ENCODE measurements at regions not wholly inside any gene's neighbourhood (a gene's known extent, or its start where the extent isn't known, plus 50 kb on each side); places are given as distances from the start of the nearest gene placed in this dataset.
"Not testable (repeated sequence)": the region's sequence is repeated elsewhere in the genome, so short reads cannot be mapped to it uniquely, and the experiment has no call there.

- no peak for DNase-seq (ENCODE audit: low spot score)
Observed at GRCh38 chr10:8691498-8692017, 637.1 kb downstream of the GATA3 start.

GRCh38 chr10:8693635-8694034 lies 639.1 kb downstream of the GATA3 start:
- not testable (repeated sequence) for DNase-seq (ENCODE audit: low spot score)

GRCh38 chr10:8696746-8697145 lies 642.3 kb downstream of the GATA3 start:
- DNase-seq (ENCODE audit: low spot score) = no peak

DNA sequence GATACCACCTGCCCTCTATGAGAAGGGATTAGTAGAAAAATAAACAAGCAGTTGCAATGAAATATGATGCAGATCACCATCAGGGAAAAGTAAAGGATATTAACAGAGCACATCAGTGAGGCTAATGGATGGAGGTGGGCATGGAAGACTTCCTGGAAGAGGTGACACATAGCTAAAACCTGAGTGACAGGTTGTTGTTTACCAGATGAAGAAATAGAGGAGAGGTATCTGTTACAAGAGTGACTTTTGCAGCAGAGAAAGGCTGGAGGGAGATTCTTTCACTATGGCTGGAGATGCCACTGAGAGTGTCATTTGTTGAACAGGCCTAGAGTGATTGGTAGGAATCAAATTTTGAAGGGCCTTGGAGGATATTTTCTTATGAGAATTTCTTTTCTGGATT lies 646.2 kb downstream of the GATA3 start:
- no peak for DNase-seq (ENCODE audit: low spot score)

DNA sequence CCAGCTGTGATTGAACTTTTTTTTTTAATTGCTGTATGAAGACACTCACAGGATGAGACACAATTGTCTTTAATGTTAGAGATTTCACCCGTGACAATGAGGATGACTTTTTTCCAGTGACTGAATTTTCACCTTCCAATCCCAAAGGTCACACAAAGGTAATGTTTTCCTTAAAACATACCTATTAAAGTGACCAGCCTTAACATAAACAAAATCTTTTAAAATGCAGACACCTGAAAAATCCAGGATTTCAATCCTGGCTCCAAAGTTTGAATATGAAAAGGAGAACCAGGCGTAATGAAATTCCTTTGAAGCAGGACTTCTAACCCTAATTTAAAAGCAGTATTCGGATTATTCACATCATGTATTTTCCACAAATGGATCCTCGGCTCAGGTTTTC lies 647.7 kb downstream of the GATA3 start:
- DNase-seq (ENCODE audit: low spot score) = no peak

DNA sequence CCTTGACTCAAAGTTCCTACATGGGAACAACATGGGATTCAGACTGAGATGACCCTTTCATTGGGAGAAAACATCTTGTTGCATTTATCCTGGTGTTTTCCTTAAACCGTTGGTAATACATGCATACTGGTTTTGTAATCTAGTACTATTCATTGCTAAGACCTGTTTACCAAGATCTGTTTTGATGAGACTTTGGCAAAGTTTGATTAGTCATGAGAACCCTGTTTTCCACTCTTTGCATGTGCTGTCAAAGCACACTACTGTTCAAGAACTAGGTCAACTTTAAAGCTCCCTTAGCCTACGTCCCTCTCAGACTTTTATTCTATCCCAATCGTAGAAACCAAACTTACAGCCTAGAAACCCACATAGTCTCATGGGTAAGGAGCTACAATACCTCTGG lies 650.9 kb downstream of the GATA3 start:
- no peak for DNase-seq (ENCODE audit: low spot score)

DNA sequence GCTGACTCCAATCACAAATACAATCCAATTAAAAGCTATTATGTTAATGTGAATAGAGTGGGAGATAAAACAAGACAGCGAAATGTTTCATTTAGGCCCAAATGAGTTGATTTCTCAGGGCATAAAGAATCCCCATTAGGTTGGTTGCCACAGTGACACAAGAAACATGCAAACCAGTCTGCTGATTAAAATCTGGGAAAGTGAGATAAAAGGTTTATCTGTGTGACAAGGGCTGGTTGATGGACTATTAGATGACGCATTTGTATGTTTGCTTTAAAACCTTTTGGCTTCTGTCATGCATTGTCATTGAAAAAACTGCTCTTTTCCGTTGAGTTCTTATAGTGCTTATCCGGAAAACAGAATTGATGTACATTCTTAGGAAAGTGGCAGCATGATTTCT lies 658.2 kb downstream of the GATA3 start:
- DNase-seq (ENCODE audit: low spot score) = no peak

DNA sequence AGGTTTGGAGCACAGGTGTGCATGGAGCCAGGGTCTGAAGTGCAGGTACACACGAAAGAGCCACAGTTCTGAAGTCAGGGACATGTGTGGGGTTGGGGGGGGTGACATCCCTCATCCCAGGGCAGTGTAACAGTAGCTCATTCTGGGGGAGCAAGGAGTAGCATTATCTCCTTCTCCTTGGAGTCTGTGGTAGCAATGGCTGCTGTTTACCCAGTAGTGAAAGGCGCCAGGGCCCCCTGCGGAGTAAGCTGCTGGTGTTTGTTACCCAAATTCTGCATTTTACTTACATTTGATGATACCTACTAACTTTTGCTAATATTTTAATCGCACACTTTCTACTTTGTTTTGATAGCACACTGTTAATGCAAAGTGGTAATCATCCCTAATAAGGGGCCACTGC lies 665.5 kb downstream of the GATA3 start:
- no peak for DNase-seq (ENCODE audit: low spot score)

- peak; percentile 7 for DNase-seq (ENCODE audit: low spot score)
Observed at GRCh38 chr10:8721650-8722049, 667.2 kb downstream of the GATA3 start.

- DNase-seq (ENCODE audit: low spot score) = no peak
Observed at GRCh38 chr10:8722835-8723234, 668.3 kb downstream of the GATA3 start.

DNA sequence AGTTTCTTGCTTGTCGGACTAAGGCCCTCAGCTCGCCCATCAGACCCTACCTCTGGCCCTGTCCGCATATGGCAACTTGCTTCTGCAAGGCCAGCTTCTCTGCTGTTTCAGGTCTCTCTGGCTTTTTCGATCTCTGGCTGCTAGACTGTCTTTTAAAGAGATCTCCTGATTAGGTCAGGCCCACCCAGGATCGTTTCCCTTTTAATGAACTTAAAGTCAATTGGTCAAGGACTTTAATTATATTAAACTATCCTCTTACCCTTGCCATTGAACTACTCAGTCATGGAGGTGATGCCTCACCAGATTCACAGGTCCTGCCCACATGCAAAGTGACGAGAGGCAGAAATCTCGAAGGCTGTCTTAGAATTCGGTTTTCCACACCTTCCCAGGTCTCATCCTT lies 670.9 kb downstream of the GATA3 start:
- DNase-seq (ENCODE audit: low spot score) = no peak

- DNase-seq (ENCODE audit: low spot score) = no peak
Observed at GRCh38 chr10:8726084-8726778, 671.7 kb downstream of the GATA3 start.

DNA sequence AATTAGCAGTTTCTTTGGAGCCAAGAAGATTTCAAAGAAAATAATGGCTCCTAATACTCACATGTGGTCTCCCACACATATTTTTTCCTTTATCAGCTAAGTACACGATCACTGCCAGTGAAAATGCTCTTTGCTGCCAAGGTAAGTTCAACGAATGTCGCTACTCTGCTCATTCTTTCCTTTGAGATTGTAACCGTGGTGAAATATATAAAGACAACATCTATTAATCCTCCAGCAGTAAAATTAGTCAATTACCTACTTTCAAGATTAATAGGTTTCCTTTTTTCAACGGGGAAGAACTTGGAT lies 672.2 kb downstream of the GATA3 start:
- DNase-seq (ENCODE audit: low spot score) = no peak

- DNase-seq (ENCODE audit: low spot score) = no peak
Observed at GRCh38 chr10:8731121-8732095, 676.9 kb downstream of the GATA3 start.

- no peak for DNase-seq (ENCODE audit: low spot score)
Observed at GRCh38 chr10:8738987-8739386, 684.5 kb downstream of the GATA3 start.

DNA sequence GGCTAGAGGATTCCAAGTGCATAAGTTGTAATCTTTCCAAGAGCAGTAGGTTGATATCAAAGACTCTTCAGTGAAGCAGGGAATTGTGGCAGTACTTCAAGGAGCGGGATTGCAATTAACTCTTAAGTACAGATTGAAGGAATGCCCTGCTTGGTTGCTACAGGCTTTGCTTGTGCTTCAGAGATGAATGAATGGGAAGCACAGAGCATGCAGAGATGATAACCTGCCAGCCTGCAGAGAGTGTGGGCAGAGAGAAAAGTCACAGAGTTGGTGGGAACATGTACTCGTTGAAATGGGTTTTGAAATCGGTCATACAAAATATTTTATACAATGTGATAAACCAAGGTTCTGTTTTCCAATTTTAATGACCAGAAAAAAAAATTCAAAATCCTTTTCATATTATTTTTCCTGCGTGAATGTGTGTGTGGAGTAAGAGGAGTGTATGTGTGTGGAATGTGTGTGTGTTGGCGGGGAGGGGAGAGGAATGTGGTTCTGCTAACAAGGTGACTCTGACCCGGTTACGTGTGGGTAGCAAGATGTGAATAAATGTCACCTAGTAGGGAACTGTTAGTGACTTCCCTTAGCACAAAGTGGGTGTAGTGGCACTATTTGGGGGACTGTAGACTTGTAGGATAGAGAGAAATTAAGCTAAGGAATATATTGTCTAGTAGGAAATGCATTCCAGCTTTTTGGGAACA lies 697.8 kb downstream of the GATA3 start:
- DNase-seq (ENCODE audit: low spot score) = no peak

DNA sequence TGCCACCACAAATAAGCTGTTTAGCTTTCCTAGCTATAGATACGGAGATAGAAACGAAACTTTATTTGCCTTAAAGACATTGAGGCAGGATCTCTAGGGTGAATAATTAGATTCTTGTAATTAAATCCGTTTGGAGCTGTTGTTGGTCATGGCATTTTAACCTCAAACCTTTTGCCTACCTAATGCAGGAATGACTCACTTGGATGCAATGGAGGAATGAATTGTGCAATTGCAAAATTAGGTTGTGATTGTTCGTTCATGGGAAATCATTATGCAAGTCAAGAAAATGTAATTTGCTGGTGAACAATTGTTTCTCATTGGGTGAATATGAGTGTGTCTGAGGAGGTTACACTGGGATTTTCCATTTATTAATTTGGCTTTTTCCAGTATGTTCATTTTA lies 703.5 kb downstream of the GATA3 start:
- peak; percentile 8 for DNase-seq (ENCODE audit: low spot score)

DNA sequence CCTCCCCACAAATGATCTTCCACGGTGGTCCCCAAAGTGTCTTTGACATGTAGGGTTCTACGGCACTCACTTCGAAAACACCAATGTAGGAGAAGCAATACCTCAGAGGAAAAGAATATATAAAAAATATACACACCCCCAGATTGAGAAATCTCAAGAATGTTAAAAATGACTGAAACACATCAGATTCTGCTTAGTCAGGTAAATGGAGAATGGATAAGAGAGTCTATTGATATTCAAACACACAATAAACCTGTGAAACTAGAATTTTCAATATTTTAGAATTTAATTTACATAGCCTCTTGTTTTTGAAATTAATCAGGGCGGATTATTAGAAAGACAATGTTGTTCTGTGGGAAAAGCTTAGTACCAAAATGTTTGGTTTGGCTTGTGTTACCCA lies 712.4 kb downstream of the GATA3 start:
- no peak for DNase-seq (ENCODE audit: low spot score)

DNA sequence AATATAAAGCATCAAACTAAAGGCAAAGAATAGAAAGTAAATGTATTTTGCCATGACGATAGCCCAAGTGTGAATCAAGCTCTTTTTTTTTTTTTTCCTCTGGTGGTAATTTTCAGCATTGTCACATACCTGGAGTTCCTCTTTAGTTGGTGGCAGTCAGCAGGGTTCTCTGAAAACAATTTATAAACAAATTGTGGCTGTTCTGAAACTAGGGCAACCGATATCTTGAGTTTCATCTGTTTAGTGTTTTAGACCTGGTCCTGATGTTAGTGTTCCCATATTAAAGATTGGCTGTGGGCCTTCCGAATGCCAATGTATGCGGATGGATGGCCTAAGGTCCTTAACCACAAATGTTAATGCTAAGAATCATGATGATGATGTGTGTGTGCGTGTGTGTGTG lies 713.1 kb downstream of the GATA3 start:
- no peak for DNase-seq (ENCODE audit: low spot score)

GRCh38 chr10:8768341-8768740 lies 713.9 kb downstream of the GATA3 start:
- no peak for DNase-seq (ENCODE audit: low spot score)

- DNase-seq (ENCODE audit: low spot score) = no peak
Observed at GRCh38 chr10:8768852-8769251, 714.4 kb downstream of the GATA3 start.

DNA sequence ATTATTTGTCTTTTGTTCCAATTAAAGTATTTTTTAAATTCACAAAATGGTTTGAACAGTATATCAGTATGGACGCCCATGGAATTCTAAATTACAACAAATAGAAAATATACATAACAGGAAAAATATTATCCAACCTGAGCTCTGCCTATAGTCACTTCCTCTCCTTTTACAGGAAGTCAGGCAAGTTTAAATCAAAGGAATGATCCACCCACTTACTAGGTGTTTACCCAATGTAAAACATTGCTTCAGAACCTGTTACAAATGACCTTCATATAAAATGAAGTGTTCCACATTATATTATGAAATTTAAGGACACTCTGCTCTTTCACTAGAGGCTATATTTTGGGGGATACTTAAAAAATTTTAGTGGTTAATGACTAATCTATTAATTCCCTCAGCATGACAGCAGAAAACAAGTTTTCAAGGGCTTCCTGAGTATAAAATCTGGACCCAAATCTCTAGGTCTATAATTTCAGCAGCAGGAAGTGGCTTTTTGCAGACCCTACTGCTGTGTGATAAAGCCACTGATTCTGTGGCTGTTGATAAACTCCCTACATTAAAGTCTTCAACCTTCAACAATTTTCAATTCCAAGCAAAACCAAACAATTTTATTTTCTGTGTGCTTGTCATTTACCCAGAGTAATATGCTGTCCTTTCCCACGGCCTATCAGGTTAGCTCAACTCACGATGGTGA lies 722.6 kb downstream of the GATA3 start:
- DNase-seq (ENCODE audit: low spot score) = no peak
